ENCODE measurements at regions not wholly inside any gene's neighbourhood (a gene's known extent, or its start where the extent isn't known, plus 50 kb on each side); places are given as distances from the start of the nearest gene placed in this dataset.

DNA sequence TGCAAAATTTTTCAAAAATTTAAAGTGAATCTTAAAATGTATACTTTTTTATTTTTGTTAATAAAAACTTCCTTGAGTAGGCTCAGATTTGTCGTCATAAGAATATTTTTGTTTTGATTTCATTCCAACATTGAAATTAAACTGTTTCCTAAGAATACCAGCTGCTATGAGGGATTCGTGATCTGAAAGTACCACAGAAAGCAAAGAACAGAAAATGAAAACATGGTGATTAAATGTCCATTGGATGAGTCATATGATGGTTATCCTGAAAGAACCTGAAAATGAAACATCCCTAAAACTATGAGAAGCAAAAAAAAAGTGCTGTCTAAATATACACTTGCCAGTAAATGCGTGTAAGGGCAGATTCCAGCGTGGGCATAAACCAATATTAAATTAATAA, 143.8 kb downstream of the GMNC start:
- BruUV-seq (replicated peaks), result no TSS peak

DNA sequence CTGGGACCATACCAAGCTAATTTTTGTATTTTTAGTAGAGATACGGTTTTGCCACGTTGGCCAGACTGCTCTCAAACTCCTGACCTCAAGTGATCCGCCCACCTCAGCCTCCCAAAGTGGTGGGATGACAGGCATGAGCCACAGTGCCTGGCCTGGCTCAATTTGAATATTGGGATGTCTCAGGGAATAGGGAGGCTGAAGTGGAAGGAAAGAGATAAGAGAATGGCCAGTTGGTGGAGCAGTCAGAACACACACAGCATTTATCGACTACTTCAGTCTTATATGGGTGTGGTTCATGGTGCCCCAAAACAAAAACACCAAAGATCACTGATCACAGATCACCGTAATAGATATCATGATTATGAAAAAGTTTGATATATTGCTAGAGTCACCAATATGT, 144.4 kb downstream of the GMNC start:
- no peaks in the 10 kb centered on the region for H3K9me3 Mint-ChIP-seq (ENCODE audit: unreplicated experiment)
- BruUV-seq (replicated peaks), result no TSS peak
- H3K36me3 Mint-ChIP-seq (ENCODE audit: insufficient read depth, unreplicated experiment), result no peaks in the 10 kb centered on the region
- TF ChIP-seq, protein P1, sequence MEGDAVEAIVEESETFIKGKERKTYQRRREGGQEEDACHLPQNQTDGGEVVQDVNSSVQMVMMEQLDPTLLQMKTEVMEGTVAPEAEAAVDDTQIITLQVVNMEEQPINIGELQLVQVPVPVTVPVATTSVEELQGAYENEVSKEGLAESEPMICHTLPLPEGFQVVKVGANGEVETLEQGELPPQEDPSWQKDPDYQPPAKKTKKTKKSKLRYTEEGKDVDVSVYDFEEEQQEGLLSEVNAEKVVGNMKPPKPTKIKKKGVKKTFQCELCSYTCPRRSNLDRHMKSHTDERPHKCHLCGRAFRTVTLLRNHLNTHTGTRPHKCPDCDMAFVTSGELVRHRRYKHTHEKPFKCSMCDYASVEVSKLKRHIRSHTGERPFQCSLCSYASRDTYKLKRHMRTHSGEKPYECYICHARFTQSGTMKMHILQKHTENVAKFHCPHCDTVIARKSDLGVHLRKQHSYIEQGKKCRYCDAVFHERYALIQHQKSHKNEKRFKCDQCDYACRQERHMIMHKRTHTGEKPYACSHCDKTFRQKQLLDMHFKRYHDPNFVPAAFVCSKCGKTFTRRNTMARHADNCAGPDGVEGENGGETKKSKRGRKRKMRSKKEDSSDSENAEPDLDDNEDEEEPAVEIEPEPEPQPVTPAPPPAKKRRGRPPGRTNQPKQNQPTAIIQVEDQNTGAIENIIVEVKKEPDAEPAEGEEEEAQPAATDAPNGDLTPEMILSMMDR (IDR thresholded peaks at IDR 0.05; ENCODE audit: unreplicated experiment), result no peak
- H3K4me3 Mint-ChIP-seq (ENCODE audit: unreplicated experiment), result peak overlapping the region; percentile 65
- DNase-seq (ENCODE audit: unreplicated experiment), result peak; percentile 16
- ChIA-PET CTCF (interaction anchor here (0.6 to 4.7 kb wide), 10 partner anchors 11 to 1480 kb away, joined by 3 to 20 read pairs (median 4); no protein-coding TSS in a partner anchor), POLR2A (interaction anchor here (0.7 to 1.4 kb wide), 2 partner anchors 13 to 219 kb away, joined by 3 to 6 read pairs; no protein-coding TSS in a partner anchor)
- H3K27me3 Mint-ChIP-seq (ENCODE audit: insufficient read depth, unreplicated experiment), result no peaks in the 10 kb centered on the region
- intact Hi-C loops (cut with micrococcal nuclease), result loop anchor here (1.0 to 5.0 kb wide), 3 partner anchors 149 to 609 kb away; partner anchors contain the start of gene CCDC50
- H3K27ac Mint-ChIP-seq (ENCODE audit: low read depth, unreplicated experiment), result peak overlapping the region; percentile 93
- no peaks in the 10 kb centered on the region for H3K4me1 Mint-ChIP-seq (ENCODE audit: insufficient read depth, unreplicated experiment)

More for the DNA sequence above, 143.8 kb downstream of the GMNC start:
- ChIA-PET POLR2A (interaction anchor here (0.6 to 1.4 kb wide), 5 partner anchors 9 to 326 kb away, joined by 3 to 6 read pairs (median 3); no protein-coding TSS in a partner anchor), CTCF (interaction anchor here (0.6 to 4.7 kb wide), 3 partner anchors 21 to 1480 kb away, joined by 3 to 20 read pairs (median 5); no protein-coding TSS in a partner anchor)
- TF ChIP-seq, protein P1 (IDR thresholded peaks at IDR 0.05; ENCODE audit: unreplicated experiment), result no peak
- no peaks in the 10 kb centered on the region for H3K27me3 Mint-ChIP-seq (ENCODE audit: insufficient read depth, unreplicated experiment)
- peak overlapping the region; percentile 65 for H3K4me3 Mint-ChIP-seq (ENCODE audit: unreplicated experiment)
- H3K27ac Mint-ChIP-seq (ENCODE audit: low read depth, unreplicated experiment), result peak overlapping the region; percentile 93
- intact Hi-C loops (cut with micrococcal nuclease), result loop anchor here (1.0 to 5.0 kb wide), 3 partner anchors 149 to 609 kb away; partner anchors contain the start of gene CCDC50
- peak; percentile 48 for DNase-seq (ENCODE audit: unreplicated experiment)
- no peaks in the 10 kb centered on the region for H3K4me1 Mint-ChIP-seq (ENCODE audit: insufficient read depth, unreplicated experiment)
- H3K9me3 Mint-ChIP-seq (ENCODE audit: unreplicated experiment), result no peaks in the 10 kb centered on the region
- H3K36me3 Mint-ChIP-seq (ENCODE audit: insufficient read depth, unreplicated experiment), result no peaks in the 10 kb centered on the region

DNA sequence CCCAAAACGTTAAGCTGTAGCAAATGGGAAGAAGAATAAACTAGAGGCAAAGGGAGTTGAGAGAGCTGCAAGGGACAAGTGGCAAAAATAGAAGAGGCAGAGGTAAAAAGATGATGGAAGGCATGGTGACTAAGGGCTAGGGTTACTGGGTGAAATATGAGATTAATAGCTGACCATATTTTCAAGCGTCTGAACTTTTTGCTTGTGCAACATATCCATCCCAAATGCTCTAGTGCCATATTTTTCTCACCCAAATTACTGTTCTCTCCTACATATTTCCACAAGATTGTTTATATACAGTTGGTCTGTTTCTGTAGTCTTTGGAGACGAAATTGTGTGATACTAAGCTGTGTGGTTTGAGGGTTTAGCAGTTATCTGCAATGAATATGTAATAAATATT, 145.5 kb downstream of the GMNC start:
- intact Hi-C loops (cut with micrococcal nuclease), result loop anchor here (5.0 kb wide), 2 partner anchors 150 to 610 kb away; partner anchors contain the start of gene CCDC50
- no peak overlapping the region for H3K27ac Mint-ChIP-seq (ENCODE audit: low read depth, unreplicated experiment)
- no peak overlapping the region for H3K4me3 Mint-ChIP-seq (ENCODE audit: unreplicated experiment)
- ChIA-PET CTCF (interaction anchor here (0.7 to 4.7 kb wide), 10 partner anchors 9 to 371 kb away, joined by 3 to 21 read pairs (median 4); no protein-coding TSS in a partner anchor), POLR2A (interaction anchor here (0.6 to 1.6 kb wide), 4 partner anchors 17 to 287 kb away, joined by 3 to 4 read pairs (median 3); no protein-coding TSS in a partner anchor)
- H3K27me3 Mint-ChIP-seq (ENCODE audit: insufficient read depth, unreplicated experiment), result no peaks in the 10 kb centered on the region
- H3K4me1 Mint-ChIP-seq (ENCODE audit: insufficient read depth, unreplicated experiment), result no peaks in the 10 kb centered on the region
- no TSS peak for BruUV-seq (replicated peaks)
- no peaks in the 10 kb centered on the region for H3K36me3 Mint-ChIP-seq (ENCODE audit: insufficient read depth, unreplicated experiment)
- DNase-seq (ENCODE audit: unreplicated experiment), result no peak
- TF ChIP-seq, protein P1 (IDR thresholded peaks at IDR 0.05; ENCODE audit: unreplicated experiment), result no peak
- no peaks in the 10 kb centered on the region for H3K9me3 Mint-ChIP-seq (ENCODE audit: unreplicated experiment)

DNA sequence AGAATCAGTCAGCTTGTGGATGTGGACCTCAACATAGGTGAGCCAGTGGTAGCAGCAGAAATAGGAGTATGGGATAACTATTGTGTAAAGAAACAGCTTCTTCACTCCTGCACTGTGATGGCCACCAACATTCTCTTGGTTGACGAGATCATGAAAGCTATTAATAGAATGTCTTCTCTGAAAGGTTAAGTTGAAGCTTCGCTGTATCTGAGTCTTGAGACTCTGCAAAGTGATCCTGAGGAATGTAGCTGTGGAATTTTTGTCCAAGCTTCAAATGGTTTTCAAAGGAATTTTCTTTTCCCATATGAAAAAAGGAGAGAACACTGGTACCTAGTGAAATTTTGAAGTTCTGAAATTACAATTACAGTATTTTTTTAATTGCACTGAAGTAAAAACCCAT, 146.3 kb downstream of the GMNC start:
- Mint-ChIP-seq H3K27me3 (ENCODE audit: insufficient read depth, unreplicated experiment) (no peaks in the 10 kb centered on the region), H3K4me1 (ENCODE audit: insufficient read depth, unreplicated experiment) (no peaks in the 10 kb centered on the region), H3K4me3 (ENCODE audit: unreplicated experiment) (no peak overlapping the region), H3K9me3 (ENCODE audit: unreplicated experiment) (no peaks in the 10 kb centered on the region), H3K36me3 (ENCODE audit: insufficient read depth, unreplicated experiment) (no peaks in the 10 kb centered on the region), H3K27ac (ENCODE audit: low read depth, unreplicated experiment) (no peak overlapping the region)
- BruUV-seq (replicated peaks), result no TSS peak
- intact Hi-C loops (cut with micrococcal nuclease), result loop anchor here (5.0 kb wide), 2 partner anchors 151 to 611 kb away; partner anchors contain the start of gene CCDC50
- no peak for DNase-seq (ENCODE audit: unreplicated experiment)
- CTCF ChIA-PET, result interaction anchor here (0.6 to 4.7 kb wide), 7 partner anchors 16 to 450 kb away, joined by 3 to 21 read pairs (median 5); no protein-coding TSS in a partner anchor
- TF ChIP-seq, protein P1 (IDR thresholded peaks at IDR 0.05; ENCODE audit: unreplicated experiment), result no peak
- POLR2A ChIA-PET, result interaction anchor here (1.1 to 1.6 kb wide), 3 partner anchors 8 to 92 kb away, joined by 3 to 4 read pairs (median 3); no protein-coding TSS in a partner anchor

All from MCF 10A (cell line).